Gastroesophageal sphincter (tissue), 4 donors: ENCODE measurements at regions not wholly inside any gene's neighbourhood (a gene's known extent, or its start where the extent isn't known, plus 50 kb on each side); places are given as distances from the start of the nearest gene placed in this dataset.

ENCODE experiments used
- ATAC-seq: fragments of 150-250 bp; one replicate; pipeline ENCODE4 v1.9.1; 2016; ENCODE audit warnings: mild to moderate bottlenecking, moderate library complexity
- H3K27ac ChIP-seq, 4 donors: fragments of 200-600 bp; sonication (generic) in 3 of 4; 1 replicate in 3 of 4; 2 replicates in 1 of 4; pipeline ENCODE4 v1.5.1; 2016 to 2019
- H3K27me3 ChIP-seq: fragments of 200-600 bp; sonication (generic); one replicate; pipeline ENCODE4 v1.5.1; 2019
- H3K36me3 ChIP-seq, 2 donors: fragments of 200-600 bp; sonication (generic); one replicate each; pipeline ENCODE4 v1.5.1; 2019; ENCODE audit warnings: control low read depth in 1 of 2
- H3K4me1 ChIP-seq, 3 donors: fragments of 200-600 bp; sonication (generic); 1 replicate in 2 of 3; 2 replicates in 1 of 3; pipeline ENCODE4 v1.5.1; 2016 to 2019; ENCODE audit warnings: control low read depth in 2 of 3
- H3K4me3 ChIP-seq, 2 donors: fragments of 200-600 bp; sonication (generic); one replicate each; pipeline ENCODE4 v1.5.1; 2019; ENCODE audit warnings: mild to moderate bottlenecking in 1 of 2, moderate library complexity in 1 of 2
- H3K9me3 ChIP-seq, 3 donors: fragments of 200-600 bp; sonication (generic); one replicate each; pipeline ENCODE4 v1.5.1; 2017 to 2019; ENCODE audit warnings: control low read depth in 2 of 3
- CTCF ChIP-seq, 4 experiments: fragments of 200-600 bp in 2 of 4; fragments of 450-650 bp in 2 of 4; sonication (generic) in 1 of 4; IDR thresholded peaks; one replicate each; pipeline ENCODE4 v1.5.1; 2017 to 2019; ENCODE audit warnings: antibody characterized with exemption in 4 of 4, mild to moderate bottlenecking in 2 of 4, moderate library complexity in 2 of 4
- EP300 ChIP-seq: sonication (generic); formaldehyde crosslinking; IDR thresholded peaks from one replicate; pipeline ENCODE4 v1.6.1; 2017; ENCODE audit warnings: antibody characterized with exemption, mild to moderate bottlenecking
- POLR2A ChIP-seq, 2 donors: fragments of 450-650 bp; IDR thresholded peaks; one replicate each; pipeline ENCODE4 v1.6.1; 2017; ENCODE audit warnings: antibody characterized with exemption in 2 of 2, mild to moderate bottlenecking in 2 of 2, moderate library complexity in 1 of 2
- POLR2AphosphoS5 ChIP-seq: sonication (generic); formaldehyde crosslinking; IDR thresholded peaks from one replicate; pipeline ENCODE4 v1.6.1; 2017; ENCODE audit warnings: antibody characterized with exemption
- WGBS, 2 donors: methylation state at CpG; one replicate each; pipeline ENCODE4 v1.1.5; 2018; ENCODE audit warnings: low coverage in 1 of 2; 5-methylcytosine and 5-hydroxymethylcytosine counted together

- Histone ChIP-seq H3K9me3 (no peaks in the 10 kb centered on the region), H3K4me3 (peak overlapping the region; percentile 21 to 31), H3K36me3 (no peaks in the 10 kb centered on the region), H3K4me1 (peaks cover 0 to 8% (median 0%) of the 10 kb centered on the region in 3 donors), H3K27me3 (no peaks in the 10 kb centered on the region), H3K27ac (no peak overlapping the region)
- TF ChIP-seq POLR2A (IDR thresholded peaks at IDR 0.05) (no peak), POLR2AphosphoS5 (no peak), EP300 (no peak)
- no peak for ATAC-seq
- 24 to 33% methylated on average over 2 of the region's 2 CpGs for WGBS, 2 donors
Observed at GRCh38 chr7:14962778-14963177, 60.2 kb upstream of the DGKB start.

DNA sequence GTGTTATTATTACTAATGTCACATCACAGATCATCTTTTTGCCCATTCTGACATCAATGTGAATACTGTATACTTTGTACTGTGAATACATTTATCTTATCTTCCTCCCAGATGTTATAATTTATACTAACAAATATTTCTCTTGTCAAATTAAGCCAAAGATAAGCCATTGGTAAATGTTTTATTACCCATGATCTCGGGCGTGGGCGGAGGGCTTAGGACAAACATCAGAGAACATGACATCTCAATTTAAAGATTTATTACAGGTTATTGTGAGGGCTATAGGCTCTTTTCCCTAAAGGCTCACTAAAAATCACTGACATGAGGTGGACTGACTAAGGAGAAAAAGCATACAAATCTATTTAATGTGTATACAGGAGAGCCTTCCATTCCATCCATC, 58.2 kb upstream of the DGKB start:
- Histone ChIP-seq H3K27ac (no peak overlapping the region), H3K4me1 (no peaks in the 10 kb centered on the region), H3K27me3 (no peaks in the 10 kb centered on the region), H3K9me3 (no peaks in the 10 kb centered on the region), H3K4me3 (no peak overlapping the region), H3K36me3 (no peaks in the 10 kb centered on the region)
- TF ChIP-seq EP300 = no peak
- TF ChIP-seq POLR2AphosphoS5 = no peak
- no peak for TF ChIP-seq CTCF (IDR thresholded peaks at IDR 0.05)
- no peak for TF ChIP-seq POLR2A (IDR thresholded peaks at IDR 0.05)
- WGBS, 2 donors = 49 to 68% methylated on average over 3 of the region's 3 CpGs
- no peak for ATAC-seq

DNA sequence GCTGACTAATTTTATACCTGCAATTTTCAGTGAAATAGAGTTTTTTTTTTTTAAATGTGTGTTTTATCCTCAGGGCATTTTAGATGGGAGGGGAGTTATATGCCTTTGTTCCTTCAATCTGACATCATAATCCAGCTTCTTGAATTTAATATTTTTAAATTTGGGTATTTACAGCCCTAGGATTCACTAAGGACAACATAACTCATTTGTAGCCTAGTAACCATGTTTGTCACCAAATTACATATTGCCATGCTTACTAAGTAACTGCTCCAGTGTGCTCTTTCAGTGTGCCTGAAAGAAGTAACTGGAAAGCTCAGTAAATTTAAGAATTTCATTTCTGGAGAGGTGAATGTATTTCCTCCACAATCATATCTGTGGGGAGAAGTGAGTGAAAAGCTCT, 56.8 kb upstream of the DGKB start:
- no peaks in the 10 kb centered on the region for H3K9me3 ChIP-seq
- ATAC-seq = no peak
- H3K4me3 ChIP-seq = no peak overlapping the region
- no peaks in the 10 kb centered on the region for H3K36me3 ChIP-seq
- TF ChIP-seq CTCF (IDR thresholded peaks at IDR 0.05) (no peak), EP300 (no peak), POLR2A (IDR thresholded peaks at IDR 0.05) (no peak), POLR2AphosphoS5 (no peak)
- no peaks in the 10 kb centered on the region for H3K27me3 ChIP-seq
- no peak overlapping the region for H3K27ac ChIP-seq
- H3K4me1 ChIP-seq = no peaks in the 10 kb centered on the region

DNA sequence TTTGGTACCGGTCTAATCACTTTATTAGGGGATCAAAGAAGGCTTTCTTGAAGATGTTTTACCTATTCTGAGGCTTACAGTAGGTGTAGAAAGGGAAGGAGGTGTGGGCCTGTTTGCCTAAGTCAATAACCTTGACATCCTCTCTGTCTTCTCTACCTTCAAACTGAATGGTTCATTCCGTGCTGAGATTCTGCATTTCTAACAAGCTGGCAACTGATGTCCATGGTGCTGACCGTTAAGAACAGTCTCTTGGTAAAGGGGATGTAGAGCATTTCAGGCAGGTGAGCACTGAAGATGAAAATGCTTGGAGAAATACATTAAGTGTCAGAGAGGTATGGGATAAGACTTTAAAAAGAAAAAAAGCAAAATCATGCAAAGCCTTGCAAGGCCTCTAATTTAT, 51.5 kb upstream of the DGKB start:
- ATAC-seq = no peak
- Histone ChIP-seq H3K9me3 (no peaks in the 10 kb centered on the region), H3K36me3 (no peaks in the 10 kb centered on the region), H3K4me3 (no peak overlapping the region), H3K4me1 (no peaks in the 10 kb centered on the region), H3K27me3 (no peaks in the 10 kb centered on the region), H3K27ac (no peak overlapping the region)
- 47 to 64% methylated on average over 2 of the region's 3 CpGs for WGBS, 2 donors
- TF ChIP-seq CTCF (IDR thresholded peaks at IDR 0.05) = no peak
- TF ChIP-seq POLR2A (IDR thresholded peaks at IDR 0.05) = no peak
- TF ChIP-seq EP300 = no peak
- no peak for TF ChIP-seq POLR2AphosphoS5
